Dedifferentiated amniotic fluid mesenchymal stem cell (primary cell): ENCODE measurements at regions not wholly inside any gene's neighbourhood (a gene's known extent, or its start where the extent isn't known, plus 50 kb on each side); places are given as distances from the start of the nearest gene placed in this dataset.

Source experiments
- DNase-seq: peaks from one replicate; pipeline ENCODE4 v3.0.0-alpha.2; 2016; ENCODE audit errors: extremely low spot score

- DNase-seq: no peak
Measured at GRCh38 chr16:55042556-55043432, 112.1 kb downstream of the IRX5 start.

GRCh38 chr16:55043499-55043898, 112.8 kb downstream of the IRX5 start:
- DNase-seq: no peak

- no peak for DNase-seq
Measured at GRCh38 chr16:55044201-55044975, 113.7 kb downstream of the IRX5 start.

- DNase-seq: no peak
Measured at GRCh38 chr16:55045329-55045728, 114.7 kb downstream of the IRX5 start.

GRCh38 chr16:55045756-55046460, 115.2 kb downstream of the IRX5 start:
- DNase-seq: no peak

- DNase-seq: no peak
Measured at GRCh38 chr16:55046513-55046912, 115.8 kb downstream of the IRX5 start.

- no peak for DNase-seq
Measured at GRCh38 chr16:55046916-55047315, 116.3 kb downstream of the IRX5 start.

GRCh38 chr16:55047331-55047730, 116.7 kb downstream of the IRX5 start:
- DNase-seq: no peak

- DNase-seq: no peak
Measured at GRCh38 chr16:55047903-55048497, 117.3 kb downstream of the IRX5 start.

- DNase-seq: no peak
Measured at GRCh38 chr16:55048745-55049144, 118.1 kb downstream of the IRX5 start.

- no peak for DNase-seq
Measured at GRCh38 chr16:55051571-55052347, 121.1 kb downstream of the IRX5 start.

GRCh38 chr16:55052348-55052734, 121.7 kb downstream of the IRX5 start:
- DNase-seq: no peak

GRCh38 chr16:55052741-55053415, 122.2 kb downstream of the IRX5 start:
- no peak for DNase-seq

- DNase-seq: no peak
Measured at GRCh38 chr16:55055262-55055661, 124.6 kb downstream of the IRX5 start.

GRCh38 chr16:55056585-55057401, 126.1 kb downstream of the IRX5 start:
- no peak for DNase-seq

GRCh38 chr16:55057866-55058265, 127.2 kb downstream of the IRX5 start:
- no peak for DNase-seq

GRCh38 chr16:55058576-55058975, 127.9 kb downstream of the IRX5 start:
- DNase-seq: no peak

- DNase-seq: no peak
Measured at GRCh38 chr16:55059146-55059545, 128.5 kb downstream of the IRX5 start.

GRCh38 chr16:55061126-55061525, 130.5 kb downstream of the IRX5 start:
- no peak for DNase-seq

GRCh38 chr16:55062442-55062841, 131.8 kb downstream of the IRX5 start:
- DNase-seq: no peak
